ENCODE measurements at regions not wholly inside any gene's neighbourhood (a gene's known extent, or its start where the extent isn't known, plus 50 kb on each side); places are given as distances from the start of the nearest gene placed in this dataset.

GRCh38 chr3:103067963-103068362 lies 633.1 kb downstream of the ZPLD1 start:
- no peak for FAIRE-seq

DNA sequence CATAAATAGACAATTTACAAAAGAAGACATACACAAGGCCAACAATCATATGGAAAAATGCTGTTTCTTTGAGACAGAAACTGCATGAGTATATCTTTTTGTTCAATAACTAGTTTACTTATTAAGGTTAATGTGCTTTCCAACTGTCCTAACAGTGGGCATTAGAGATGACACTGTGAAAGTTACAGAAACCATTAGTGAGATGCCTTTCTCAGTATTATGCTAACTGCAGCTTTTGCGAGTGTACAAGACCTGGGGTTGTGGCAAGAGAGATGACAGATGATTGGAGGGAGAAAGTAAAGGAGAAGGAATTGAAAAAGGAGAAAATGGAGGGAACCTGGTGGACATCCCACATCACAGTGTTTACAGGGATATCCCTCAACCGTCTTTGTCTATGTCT lies 640.5 kb downstream of the ZPLD1 start:
- FAIRE-seq, result no peak

- no peak for FAIRE-seq
These were observed 643.1 kb downstream of the ZPLD1 start for GRCh38 chr3:103077910-103078309.

GRCh38 chr3:103082501-103082900 lies 647.7 kb downstream of the ZPLD1 start:
- FAIRE-seq, result no peak

GRCh38 chr3:103083848-103084631 lies 649.2 kb downstream of the ZPLD1 start:
- no peak for FAIRE-seq

GRCh38 chr3:103085465-103085864 lies 650.6 kb downstream of the ZPLD1 start:
- no peak for FAIRE-seq

- no peak for FAIRE-seq
These were observed 654.9 kb downstream of the ZPLD1 start for GRCh38 chr3:103089758-103090157.

- no peak for FAIRE-seq
These were observed 670.4 kb downstream of the ZPLD1 start for GRCh38 chr3:103105206-103105605.

DNA sequence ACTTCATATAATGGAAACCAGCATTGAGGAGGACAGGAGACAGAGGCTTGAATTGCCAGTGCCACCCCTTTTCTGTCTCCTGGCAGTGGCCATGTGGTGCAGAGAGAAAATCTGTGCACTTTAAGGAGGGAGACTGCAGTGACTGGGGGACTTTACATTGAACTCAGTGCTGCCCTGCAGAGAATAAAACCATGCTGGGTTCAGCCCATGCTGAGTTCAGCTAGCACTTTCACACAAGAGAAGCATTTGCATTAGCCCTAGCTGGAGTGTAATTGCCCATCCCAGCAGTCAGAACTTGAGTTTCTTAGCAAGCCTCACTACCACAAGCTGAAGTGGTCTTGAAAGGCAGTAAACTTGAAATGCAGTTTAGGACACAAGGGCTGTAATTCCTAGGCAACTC lies 677.5 kb downstream of the ZPLD1 start:
- FAIRE-seq, result no peak

- FAIRE-seq, result no peak
These were observed 691.3 kb downstream of the ZPLD1 start for GRCh38 chr3:103126115-103126514.

DNA sequence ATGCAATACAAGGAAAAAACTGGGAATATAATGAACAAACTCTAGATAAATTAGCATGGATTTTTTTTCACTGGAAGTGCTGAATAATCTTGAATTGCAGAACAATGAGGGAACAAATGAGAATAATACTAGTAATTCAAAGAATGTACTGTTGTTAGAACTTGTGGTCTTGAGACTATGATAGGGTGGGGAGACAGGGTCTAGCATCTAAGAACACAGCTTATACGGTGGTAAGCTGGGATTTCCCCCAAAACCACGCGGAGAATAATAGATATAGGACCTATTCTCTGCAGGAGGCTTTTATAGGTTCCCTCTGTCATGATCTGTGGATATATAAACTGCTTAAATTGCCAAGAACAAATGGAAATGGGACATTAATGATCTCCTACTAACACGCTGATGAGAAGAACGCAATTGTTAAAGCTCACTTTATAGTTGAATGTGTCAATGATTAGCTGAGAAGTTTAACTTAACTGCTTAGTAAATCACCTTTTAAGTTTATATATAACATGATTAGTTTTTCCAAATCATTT lies 692.3 kb downstream of the ZPLD1 start:
- FAIRE-seq, result no peak

GRCh38 chr3:103127737-103128136 lies 692.9 kb downstream of the ZPLD1 start:
- FAIRE-seq, result no peak

- no peak for FAIRE-seq
These were observed 699.4 kb downstream of the ZPLD1 start for GRCh38 chr3:103134023-103134724.

DNA sequence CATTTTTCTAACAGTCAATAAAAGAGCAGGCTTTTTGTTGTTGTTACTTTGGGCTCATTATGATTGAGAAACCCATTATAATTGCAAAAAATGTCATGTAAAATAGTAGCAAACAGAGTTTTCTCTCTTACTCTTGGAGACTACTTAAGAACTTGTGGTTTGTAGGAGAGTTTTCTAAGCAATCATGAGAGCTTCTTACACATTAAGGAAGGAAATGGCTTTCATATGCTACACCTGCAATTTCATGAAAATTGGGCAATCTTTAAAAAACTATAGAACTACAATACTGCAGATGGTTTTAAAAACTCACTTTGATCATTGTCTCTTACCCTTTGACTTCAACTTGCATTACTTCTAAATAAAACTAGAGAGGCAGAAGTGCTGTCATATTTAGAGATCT lies 701.8 kb downstream of the ZPLD1 start:
- no peak for FAIRE-seq

DNA sequence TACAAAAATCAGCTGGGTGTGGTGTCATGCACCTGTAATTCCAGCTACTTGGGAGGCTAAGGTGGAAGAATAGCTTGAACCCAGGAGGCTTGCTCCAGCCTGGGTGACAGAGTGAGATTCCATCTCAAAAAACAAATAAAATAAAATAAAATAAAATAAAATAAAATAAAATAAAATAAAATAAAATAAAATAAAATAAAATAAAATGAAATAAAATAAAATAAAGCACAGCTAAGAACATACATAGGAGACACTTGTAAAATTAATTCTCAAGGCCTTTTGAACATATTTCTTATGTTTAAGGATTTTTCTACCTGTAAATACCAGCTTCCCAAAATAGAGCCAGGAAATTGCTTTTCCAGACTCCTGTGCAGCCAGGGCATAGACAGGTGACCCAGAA lies 703.0 kb downstream of the ZPLD1 start:
- FAIRE-seq, result no peak

DNA sequence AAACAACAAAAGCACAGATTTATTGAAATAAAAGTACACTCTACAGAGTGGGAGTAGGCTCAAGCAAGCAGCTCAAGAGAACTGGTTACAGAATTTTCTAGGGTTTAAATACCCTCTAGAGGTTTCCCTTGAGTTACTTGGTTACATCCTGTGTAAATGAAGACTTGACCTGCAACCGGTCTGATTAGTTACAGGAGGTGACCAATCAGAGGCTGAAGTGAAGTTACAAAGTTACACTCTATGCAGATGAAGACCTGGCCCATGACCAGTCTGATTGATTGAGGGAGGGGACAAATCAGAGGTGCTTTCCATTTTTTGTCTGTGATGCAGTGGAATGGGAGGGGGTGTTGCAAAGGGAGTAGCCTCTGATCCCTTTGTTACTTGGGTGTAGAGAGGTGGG lies 723.4 kb downstream of the ZPLD1 start:
- no peak for FAIRE-seq

DNA sequence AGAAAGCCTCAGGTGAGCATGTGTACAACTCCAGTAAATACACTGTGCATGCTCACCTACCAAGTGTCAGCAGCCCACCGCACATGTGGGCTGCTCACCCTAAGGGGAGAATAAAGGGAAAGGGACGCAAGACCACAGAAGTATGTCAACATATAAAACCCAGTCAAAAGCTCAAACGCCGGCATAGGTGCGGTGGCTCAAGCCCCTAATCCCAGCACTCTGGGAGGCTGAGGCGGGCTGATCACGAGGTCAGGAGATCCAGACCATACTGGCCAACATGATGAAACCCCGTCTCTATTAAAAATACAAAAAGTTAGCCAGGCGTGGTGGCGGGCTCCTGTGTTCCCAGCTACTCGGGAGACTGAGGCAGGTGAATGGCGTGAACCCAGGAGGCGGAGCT lies 732.1 kb downstream of the ZPLD1 start:
- no peak for FAIRE-seq

DNA sequence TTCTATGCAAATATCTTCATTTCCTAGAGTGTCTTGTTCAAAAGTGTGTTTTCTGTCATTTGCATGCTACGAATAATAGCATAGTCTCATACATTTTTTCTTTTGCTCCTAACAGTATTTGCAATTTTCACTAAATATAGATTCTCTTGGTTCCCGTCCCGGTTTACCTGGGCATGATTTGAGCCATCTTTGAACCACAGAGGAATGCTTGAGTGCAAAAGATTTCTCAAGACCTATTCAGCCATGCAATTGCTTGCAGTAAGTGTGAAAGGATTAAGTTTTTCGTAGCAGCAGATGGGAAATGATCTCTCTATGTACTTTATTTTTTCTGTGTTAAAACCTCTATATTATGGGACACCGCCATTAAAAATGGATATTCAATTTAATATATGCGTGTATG lies 733.0 kb downstream of the ZPLD1 start:
- FAIRE-seq, result no peak

DNA sequence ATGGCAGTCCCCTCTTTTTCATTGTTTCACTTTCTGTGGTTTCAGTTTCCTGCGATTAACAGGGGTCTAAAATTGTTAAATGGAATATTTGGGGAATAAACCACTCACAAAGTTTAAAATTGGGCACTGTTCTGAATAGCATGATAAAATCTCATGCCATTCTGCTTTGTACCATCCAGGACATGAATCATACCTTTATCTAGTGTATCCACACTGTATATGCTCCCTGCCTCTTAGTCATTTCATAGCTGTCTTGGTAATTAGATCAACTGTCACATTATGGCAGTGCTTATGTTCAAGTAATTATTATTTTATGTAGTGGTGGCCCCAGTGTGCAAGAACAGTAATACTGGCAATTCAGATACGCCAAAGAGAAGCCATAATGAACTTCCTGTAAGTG lies 734.5 kb downstream of the ZPLD1 start:
- no peak for FAIRE-seq

DNA sequence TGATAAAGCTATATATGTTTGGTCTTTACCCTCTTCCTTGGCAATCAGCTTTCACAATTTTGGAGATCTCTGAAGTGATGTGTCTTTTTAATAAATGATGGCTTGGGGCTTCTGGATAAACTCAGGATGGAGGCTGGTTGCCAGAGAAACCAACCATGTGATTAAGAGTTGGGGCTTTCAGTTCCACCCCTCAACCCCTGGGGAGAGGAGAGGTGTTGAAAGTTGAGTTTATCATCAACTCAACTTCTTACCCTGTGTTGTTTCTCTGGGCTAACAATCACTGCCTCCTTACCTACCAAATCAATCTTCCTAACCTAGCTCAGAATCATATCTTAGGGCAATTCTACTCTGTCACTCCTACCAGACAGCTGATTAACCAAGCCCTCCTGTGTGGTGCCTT lies 735.8 kb downstream of the ZPLD1 start:
- no peak for FAIRE-seq

GRCh38 chr3:103173940-103174339 lies 739.1 kb downstream of the ZPLD1 start:
- no peak for FAIRE-seq

GRCh38 chr3:103181160-103181559 lies 746.3 kb downstream of the ZPLD1 start:
- FAIRE-seq, result no peak

DNA sequence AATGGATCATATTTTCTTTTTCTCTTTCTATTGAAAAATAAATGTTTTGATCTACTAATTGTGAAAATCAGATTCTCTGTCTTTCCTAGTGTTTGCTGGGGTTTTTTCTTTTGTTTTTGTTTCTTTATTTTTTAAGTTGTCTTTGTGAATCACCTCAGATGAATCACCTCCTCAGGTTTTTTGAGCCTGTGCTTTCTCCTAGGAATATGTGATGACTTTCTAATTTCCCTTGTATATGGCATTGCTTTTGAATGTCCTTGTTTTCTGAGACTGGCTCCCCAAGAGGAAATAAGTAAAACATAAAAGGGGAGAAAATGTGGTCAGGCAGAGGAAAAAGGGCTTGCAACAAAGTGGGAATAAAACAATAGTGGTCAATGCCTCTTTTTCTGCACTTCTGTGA lies 750.0 kb downstream of the ZPLD1 start:
- no peak for FAIRE-seq

- FAIRE-seq, result no peak
These were observed 755.1 kb downstream of the ZPLD1 start for GRCh38 chr3:103189941-103190340.

Measured in colon (tissue), 2 donors.